GM18858 (cell line): ENCODE measurements at regions not wholly inside any gene's neighbourhood (a gene's known extent, or its start where the extent isn't known, plus 50 kb on each side); places are given as distances from the start of the nearest gene placed in this dataset.

ENCODE experiments used
- ATAC-seq: cut with Tn5 transposase; IDR thresholded peaks from one replicate; pipeline ENCODE4 v1.9.1; 2021; ENCODE audit not compliant: unreplicated experiment

DNA sequence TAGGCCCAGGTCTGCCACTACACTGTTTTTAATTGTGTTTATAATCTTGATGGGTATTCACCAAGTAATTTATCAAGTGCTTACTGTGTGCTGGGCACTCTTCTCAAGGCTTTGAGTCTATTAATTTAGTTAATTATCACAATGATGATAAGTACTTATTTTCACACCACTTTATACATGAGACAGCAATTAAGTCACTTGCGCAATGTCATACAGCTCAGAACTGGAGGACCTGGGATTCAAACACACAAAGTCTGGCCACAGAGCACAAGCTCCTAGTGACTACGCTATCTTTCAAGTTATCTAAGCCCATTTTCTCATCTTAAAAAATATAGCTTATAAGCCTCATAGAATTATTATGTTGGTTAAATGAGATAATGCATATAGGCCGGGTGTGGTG lies 85.0 kb downstream of the LLPH start:
- ATAC-seq: no peak

DNA sequence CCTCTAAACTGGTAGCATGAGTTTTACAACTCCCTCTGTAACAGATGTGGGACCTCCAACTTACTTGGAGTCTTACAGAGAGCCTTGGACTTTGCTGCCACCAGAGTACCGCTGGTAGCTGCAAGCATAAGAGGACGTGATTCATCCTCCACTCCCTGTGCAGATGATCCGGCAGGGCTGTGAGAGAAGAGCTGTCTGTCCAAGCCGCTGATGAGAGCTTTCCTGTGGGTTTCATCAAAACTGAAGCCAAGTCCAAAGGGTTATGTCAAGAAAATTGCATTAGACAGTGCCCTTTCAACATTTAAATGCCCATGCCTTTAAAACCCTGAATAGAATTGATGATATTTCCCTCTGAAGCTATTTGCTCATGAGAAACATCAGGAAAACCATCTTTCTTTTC lies 85.8 kb downstream of the LLPH start:
- no peak for ATAC-seq

DNA sequence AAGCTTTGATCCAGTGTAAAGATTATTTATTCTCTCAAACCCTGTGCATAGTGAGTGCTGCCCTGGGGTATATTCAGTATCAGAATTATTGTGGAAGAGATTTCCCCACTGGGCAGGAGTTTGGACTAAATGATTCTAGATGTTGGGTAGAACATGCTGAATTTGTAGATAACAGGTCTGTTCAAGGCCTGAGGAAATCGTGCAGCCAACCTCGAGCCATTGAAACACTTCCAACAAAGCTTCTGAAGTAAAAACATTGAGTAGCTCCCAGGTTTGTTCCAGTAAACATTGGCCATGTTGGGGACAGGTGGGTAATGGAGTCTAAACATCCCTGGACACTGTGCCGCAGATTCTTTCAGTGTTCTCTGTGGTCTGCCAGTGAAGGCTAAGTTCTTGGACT lies 87.5 kb downstream of the LLPH start:
- ATAC-seq: no peak

DNA sequence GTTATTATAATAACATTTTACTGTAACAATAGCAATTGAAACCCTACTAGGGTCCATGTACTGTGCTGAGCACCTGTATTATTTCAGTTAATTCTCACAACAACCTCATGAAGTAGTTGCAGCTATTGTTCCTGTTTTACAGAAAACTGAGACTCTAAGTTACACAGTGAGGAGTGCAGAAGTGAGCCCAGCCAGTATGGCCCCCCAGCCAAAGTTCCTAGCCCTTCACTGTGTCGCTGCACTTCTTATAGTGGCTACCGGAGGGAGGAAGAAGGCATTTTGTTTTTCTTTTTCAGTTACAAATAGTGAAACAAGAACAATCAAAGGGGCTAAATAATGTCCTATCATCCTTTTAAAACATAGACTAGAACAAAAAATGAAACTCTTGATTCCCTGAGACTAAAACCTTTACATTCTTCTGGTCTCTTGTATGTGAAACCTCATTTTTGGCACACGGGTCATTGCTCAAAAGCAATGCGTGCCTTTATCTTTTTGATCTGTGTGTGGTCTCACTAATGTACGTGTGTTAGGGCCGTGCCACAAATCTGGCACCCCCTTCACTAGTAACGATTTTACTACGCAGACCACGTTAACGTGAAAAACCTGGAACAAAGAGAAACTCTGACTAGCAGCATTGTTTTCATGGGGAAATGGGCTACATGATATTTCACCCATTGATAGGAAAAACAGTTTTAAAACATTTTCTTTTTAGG lies 88.7 kb downstream of the LLPH start:
- no peak for ATAC-seq

DNA sequence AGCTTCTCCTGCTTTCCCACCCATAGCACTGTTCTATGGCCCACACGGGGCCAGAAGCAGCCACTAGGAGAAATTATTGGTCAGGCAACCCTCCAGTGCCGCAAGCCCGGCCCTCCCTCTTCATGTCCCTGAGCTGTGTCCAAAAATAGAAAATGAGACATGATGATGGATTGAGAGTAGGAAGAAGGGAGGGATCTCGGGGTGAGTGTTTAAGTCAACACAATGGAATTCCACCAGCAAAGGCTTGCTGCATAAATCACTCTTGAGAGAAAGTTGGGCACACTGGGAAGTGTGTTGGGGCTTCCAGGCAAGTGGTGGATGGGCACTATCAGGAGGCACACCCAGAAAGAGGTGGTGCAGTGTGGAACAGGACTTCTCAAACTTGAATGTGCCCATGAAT lies 94.2 kb downstream of the LLPH start:
- ATAC-seq: no peak

DNA sequence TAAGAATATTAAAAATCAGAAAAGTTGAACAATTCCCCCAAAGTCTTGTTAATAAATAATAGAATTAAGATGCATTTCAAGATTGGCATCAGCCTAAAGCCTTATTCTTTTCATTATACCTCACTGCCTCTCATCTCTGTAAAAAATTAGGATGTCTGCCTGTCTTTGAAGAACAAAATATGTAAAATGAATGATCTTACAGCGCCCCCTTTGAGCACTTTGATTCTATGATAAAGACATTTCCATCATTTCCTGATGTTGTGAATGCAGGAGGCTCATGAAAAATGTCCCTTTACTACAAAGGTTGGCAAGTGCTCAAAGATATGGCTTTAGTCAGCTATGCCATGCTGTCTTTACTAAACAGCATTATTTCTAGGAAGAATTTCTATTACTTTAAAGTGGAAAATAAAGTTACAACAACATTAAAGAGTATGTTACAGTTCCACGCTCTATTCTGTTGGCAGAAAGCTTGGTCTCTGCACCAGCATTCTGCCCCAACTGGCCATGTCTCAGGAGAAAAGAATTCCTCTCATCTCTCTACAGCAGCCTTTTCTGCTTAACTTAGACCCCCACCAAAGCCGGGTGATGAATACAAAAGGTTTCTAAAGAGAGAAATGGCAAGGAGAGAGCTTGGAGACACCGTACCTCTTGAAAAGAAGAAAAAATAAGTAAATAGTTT lies 95.1 kb downstream of the LLPH start:
- no peak for ATAC-seq

DNA sequence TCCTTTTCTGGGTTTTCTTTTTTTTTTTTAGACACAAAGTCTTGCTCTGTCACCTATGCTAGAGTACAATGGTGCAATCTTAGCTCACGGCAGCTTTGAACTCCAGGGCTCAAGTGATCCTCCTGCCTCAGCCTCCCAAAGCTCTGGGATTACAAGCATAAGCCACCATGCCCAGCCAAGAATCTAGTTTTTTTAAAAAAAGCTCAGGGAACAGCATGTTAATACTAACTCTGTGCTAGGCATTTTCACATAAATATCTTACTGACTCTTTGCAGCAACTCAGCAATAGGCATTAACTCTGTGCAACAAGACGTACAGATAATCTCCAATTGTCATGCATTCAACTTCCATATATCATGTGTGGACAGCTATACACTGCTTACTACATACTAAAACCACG lies 97.4 kb downstream of the LLPH start:
- no peak for ATAC-seq

DNA sequence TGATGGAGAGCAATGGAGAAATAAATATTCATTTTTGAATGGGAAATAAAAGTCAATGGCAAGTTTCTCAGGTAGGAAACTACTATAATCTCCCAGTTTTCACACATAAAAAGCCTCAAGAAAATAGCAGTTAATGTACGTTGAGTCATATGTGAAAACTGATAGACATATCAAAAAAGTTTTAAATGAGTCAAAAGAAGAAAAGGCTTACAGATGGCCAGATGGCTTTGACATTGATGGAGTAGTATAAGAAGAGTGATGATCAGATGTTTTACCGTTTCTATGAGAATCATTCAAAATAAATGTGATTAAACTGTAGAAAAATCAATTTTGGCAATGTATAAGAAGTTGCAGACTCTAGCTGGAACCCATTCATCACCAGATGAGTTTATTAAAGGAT lies 97.8 kb downstream of the LLPH start:
- ATAC-seq: no peak

DNA sequence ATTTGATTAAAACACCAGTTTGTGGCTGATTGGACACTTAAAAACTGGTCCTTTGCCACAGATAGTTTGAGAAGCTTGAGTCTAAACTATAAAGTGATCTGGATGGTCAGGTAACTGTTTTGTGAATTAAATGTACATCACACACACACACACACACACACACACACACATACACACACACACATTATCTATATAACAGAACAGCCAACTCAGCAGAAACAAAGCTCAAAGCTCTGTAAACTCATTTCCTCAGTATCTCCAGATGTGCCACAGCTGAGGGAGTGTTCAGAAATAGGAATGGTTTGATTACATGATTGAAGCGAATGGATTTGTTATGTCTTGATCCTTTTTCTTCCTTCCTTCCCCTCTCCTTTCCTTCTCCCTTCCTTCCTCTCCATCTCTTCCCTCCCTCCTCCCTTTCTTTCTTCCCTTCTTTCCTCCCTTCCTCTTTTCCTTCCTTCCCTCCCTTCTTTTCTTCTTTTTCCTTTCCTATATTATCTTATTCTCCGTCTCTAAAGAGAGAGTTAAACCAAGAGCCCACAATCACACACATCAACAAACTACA lies 100.3 kb downstream of the LLPH start:
- no peak for ATAC-seq

DNA sequence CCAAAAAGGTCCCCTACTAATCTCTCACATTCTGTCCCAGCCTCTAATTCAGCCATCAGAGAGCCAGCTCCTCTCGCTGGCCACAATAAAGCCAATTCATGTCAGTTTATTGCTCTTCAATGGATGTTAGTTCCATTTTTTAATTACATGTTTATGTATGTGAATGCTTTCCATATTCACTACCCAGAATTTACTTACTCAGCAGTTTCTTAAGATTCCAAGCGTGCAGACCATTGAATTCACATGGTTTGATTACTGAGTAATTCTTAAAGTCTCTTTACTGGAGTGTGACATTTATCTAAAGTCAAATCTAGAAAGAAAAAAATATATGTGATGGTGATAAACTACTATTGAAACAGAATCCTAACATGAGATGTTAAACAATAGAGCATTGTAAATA lies 102.2 kb downstream of the LLPH start:
- no peak for ATAC-seq

DNA sequence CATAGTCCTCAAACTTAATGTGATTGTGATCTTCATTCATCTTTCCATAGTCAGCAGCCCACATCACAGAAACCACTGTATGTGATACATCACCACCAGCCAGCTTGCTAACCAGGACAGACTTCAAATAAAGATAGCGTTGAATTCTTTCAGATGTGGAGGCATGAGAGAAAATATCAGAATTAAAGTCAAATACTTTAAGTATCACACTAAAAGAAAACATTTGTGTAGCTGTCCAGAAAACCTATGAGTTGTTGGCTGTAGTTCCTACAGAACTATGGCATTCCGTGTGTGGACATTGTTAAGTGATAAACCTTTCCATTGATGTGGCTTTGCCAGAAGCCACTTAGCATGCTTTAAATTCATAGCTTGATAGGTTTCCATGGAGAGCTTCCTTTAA lies 105.1 kb downstream of the LLPH start:
- ATAC-seq: no peak

DNA sequence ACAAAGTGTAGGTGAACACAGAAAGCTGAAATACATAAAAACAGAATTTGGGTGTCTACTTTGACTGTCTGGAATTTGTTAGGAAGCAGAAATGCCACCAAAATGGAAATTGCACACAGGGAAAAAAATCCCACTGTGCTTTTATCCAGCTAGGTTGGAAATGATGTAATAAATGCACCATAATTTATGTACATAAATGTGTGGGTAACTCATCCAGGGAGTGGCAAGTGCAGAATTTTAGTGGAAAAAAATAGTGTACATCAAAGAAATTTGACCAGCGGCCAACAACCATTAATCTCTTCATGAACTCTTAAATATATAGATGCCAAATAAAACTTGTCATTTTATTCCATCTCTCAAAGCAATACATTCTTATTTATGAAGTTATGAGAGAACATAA lies 105.6 kb downstream of the LLPH start:
- no peak for ATAC-seq

DNA sequence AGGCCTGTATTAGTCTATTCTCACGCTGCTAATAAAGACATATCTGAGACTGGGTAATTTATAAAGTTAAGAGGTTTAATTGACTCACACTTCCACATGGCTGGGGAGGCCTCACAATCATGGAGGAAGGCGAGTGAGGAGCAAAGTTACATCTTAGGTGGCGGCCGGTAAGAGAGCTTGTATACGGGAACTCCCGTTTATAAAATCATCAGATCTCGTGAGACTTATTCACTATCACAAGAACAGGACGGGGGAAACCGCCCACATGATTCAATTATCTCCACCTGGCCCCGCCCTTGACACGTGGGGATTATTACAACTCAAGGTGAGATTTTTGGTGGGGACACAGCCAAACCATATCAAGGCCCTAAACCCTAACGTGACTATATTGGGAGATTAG lies 110.1 kb downstream of the LLPH start:
- ATAC-seq: no peak

DNA sequence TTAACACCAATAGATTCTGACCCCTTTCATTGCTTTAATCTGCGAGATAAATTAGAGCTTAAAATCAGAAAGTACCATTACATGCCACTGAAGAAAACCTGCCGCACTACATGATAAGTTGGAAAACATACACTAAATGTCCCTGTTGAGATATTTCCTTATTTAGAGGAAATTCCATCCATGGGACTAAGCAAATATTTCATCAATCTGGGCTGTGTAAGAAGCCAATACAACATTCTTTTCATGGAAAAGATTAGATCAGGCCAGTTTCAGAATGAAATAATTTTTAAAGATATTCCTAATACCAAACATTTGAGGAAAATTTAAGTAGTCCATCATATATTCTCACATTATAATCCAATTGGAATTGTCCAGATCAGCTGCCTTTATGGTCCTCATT lies 112.8 kb downstream of the LLPH start:
- no peak for ATAC-seq
